ENCODE measurements at regions not wholly inside any gene's neighbourhood (a gene's known extent, or its start where the extent isn't known, plus 50 kb on each side); places are given as distances from the start of the nearest gene placed in this dataset.

- TF ChIP-seq CTCF (IDR thresholded peaks at IDR 0.05; ENCODE audit: poor library complexity), result no peak
- no peak for TF ChIP-seq EZH2 (IDR thresholded peaks at IDR 0.05; ENCODE audit: borderline replicate concordance)
Observed at GRCh38 chr16:66154801-66155200, 211.7 kb upstream of the CDH5 start.
